GM18520 (cell line): ENCODE measurements at regions not wholly inside any gene's neighbourhood (a gene's known extent, or its start where the extent isn't known, plus 50 kb on each side); places are given as distances from the start of the nearest gene placed in this dataset.
"Not testable (repeated sequence)": the region's sequence is repeated elsewhere in the genome, so short reads cannot be mapped to it uniquely, and the experiment has no call there.

Source experiments
- ATAC-seq: cut with Tn5 transposase; IDR thresholded peaks from one replicate; pipeline ENCODE4 v1.9.1; 2021; ENCODE audit not compliant: unreplicated experiment

GRCh38 chr9:118624608-118625007, 744.6 kb downstream of the BRINP1 start:
- ATAC-seq, result no peak

- ATAC-seq, result no peak
Measured at GRCh38 chr9:118630079-118630478, 739.2 kb downstream of the BRINP1 start.

GRCh38 chr9:118630931-118631595, 738.2 kb downstream of the BRINP1 start:
- no peak for ATAC-seq

- ATAC-seq, result no peak
Measured at GRCh38 chr9:118631956-118632355, 737.3 kb downstream of the BRINP1 start.

GRCh38 chr9:118635416-118635815, 733.8 kb downstream of the BRINP1 start:
- no peak for ATAC-seq

- ATAC-seq, result no peak
Measured at GRCh38 chr9:118637681-118638080, 731.6 kb downstream of the BRINP1 start.

- no peak for ATAC-seq
Measured at GRCh38 chr9:118640836-118641560, 728.2 kb downstream of the BRINP1 start.

GRCh38 chr9:118643118-118643517, 726.1 kb downstream of the BRINP1 start:
- ATAC-seq, result no peak

GRCh38 chr9:118644066-118644465, 725.2 kb downstream of the BRINP1 start:
- no peak for ATAC-seq

- no peak for ATAC-seq
Measured at GRCh38 chr9:118647331-118647730, 721.9 kb downstream of the BRINP1 start.

GRCh38 chr9:118650417-118650816, 718.8 kb downstream of the BRINP1 start:
- no peak for ATAC-seq

- no peak for ATAC-seq
Measured at GRCh38 chr9:118651511-118651910, 717.7 kb downstream of the BRINP1 start.

- ATAC-seq, result no peak
Measured at GRCh38 chr9:118652258-118652657, 717.0 kb downstream of the BRINP1 start.

- ATAC-seq, result no peak
Measured at GRCh38 chr9:118652912-118653311, 716.3 kb downstream of the BRINP1 start.

GRCh38 chr9:118659011-118659410, 710.2 kb downstream of the BRINP1 start:
- ATAC-seq, result no peak

- ATAC-seq, result no peak
Measured at GRCh38 chr9:118665226-118665919, 703.9 kb downstream of the BRINP1 start.

- no peak for ATAC-seq
Measured at GRCh38 chr9:118670011-118670953, 699.0 kb downstream of the BRINP1 start.

- no peak for ATAC-seq
Measured at GRCh38 chr9:118674942-118675341, 694.3 kb downstream of the BRINP1 start.

- not testable (repeated sequence) for ATAC-seq
Measured at GRCh38 chr9:118677936-118678653, 691.1 kb downstream of the BRINP1 start.

GRCh38 chr9:118686959-118687358, 682.3 kb downstream of the BRINP1 start:
- no peak for ATAC-seq
